Left colon (tissue), 2 donors: ENCODE measurements at regions not wholly inside any gene's neighbourhood (a gene's known extent, or its start where the extent isn't known, plus 50 kb on each side); places are given as distances from the start of the nearest gene placed in this dataset.

ENCODE experiments used
- ATAC-seq: fragments of 200-7000 bp; cut with Tn5 transposase; one replicate; pipeline ENCODE4 v1.9.1; 2020; ENCODE audit warnings: mild to moderate bottlenecking, moderate library complexity
- DNase-seq, 2 donors: peaks; one replicate each; pipeline ENCODE4 v3.0.0-alpha.2; 2020
- intact Hi-C, 2 donors: fragments of 100-400 bp; cut with DNase I in 1 of 2; cut with micrococcal nuclease in 1 of 2; formaldehyde crosslinking; loops; one replicate each; pipeline versions ENCODE4 v1.11.2 to v1.14.0; 2022; cut with DNase I, micrococcal nuclease
- donor health status: DM: no; HTN: no; CAD: no.
- donor health status: DM: yes; HTN: yes; CAD: no.

DNA sequence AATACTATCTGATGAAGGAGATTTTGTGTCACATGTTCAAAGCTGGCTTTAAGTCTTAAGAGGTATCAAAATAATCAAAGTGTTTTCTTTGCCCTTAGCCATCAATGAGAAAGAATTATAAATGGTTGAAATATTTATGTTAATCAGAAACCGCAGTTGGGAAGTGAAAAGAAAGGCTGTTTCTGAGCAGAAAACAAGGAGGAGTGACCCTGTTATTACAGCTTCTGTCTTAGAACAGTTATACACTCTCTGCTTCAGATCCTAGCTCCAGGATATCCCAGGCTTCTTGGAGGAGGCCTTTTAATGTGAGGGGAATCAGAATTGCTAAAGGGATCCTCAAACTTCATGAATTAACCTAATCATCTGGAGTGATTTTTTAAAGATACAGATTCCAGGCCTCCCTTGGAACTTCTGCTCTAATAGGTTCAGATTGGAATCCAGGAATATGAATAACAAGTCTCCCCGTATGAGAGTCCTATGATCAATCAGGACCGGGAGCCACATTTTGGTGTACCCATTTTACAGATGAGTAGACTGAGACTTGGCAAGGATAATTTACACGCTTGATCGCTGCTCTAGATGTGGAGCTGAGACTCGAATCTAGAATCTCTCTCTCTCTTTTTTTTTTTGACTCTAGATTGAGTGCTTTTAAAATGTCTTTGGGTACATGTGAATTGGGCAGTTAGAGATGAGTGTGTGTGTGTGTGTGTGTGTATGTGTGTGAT lies 50.8 kb upstream of the JAG1 start:
- DNase-seq: no peak
- intact Hi-C loops: no loop called here
- no peak for ATAC-seq

DNA sequence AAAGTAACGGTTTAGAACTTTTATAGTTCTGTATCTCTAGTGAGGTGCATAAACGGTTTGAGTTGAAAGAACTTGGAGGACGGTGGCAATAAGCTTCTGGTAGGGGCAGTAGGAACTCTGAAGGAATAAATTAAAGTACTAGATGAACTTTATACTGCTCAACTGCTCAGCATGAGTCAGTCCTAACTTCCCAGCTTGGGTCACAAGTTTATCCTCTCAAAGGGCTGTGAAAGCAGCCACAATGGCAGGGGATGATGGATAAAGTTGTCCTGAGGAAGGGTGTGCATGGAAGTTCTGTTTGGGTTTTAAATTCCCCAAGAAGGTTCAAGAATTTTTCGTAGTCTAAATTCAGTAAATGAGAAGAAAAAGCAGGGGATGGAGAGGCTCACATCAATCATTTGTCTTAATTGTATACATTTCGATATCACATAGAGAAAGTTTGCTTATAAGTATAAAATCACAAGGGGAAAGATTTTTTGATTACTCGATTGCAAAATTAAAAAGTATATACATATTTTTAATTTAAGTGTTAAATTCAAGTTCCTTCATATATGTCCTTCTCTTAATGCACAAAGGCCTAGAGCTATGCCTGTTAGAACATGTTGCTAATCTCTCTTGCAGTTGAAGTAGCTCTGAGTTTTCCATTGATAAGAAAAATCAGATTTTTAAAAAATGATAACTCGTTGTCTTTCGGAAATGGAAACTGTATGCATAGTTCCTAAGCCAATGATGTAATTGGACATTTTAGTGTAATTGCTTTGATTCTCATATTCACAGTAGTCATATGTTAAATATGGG lies 55.3 kb upstream of the JAG1 start:
- peak; percentile 40 for ATAC-seq
- DNase-seq: no peak
- intact Hi-C loops: no loop called here

DNA sequence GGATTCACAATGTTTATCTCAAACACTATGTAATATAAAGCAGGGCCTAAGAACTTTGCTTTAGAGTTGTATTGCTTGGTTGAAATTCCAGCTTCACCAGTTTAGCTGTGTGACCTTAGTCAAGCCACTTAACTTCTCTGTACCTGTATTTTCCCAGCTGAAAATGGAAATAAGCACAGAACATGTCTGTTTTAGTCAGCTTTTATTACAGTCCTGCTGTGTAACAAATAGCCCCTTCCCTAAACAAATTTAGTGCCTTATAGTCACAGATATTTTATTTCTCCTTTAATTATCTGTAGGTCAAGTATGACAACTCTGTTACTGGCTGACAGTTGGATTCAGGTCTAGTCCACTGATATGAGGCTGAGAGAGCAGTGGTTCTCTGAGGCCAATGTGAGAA lies 56.0 kb upstream of the JAG1 start:
- no peak for DNase-seq
- no peak for ATAC-seq
- intact Hi-C loops: no loop called here

DNA sequence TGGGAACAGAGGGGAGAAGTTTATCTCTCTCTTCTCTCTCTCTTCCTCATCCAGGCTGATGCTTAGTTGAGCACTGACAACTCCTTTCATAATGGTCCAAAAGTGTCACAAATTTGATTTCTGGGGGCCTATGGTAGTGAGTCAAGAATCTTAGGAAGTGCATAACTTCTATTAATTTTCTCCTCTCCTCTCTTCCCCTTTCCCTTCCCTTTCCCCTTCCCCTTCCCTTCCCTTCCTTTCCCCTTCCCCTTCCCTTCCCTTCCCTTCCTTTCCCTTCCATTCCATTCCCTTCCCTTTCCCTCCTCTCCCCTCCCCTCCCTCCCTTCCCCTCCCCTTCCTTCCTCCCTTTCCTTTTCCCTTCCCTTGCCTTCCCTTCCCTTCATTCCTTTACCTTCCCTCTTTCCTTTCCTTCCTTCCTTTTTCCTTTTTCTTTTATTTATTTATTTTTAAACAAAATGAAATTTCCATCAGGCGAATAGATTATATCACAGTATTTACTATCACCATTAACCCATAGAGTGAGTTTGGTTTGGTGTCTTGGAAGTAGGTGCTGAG lies 56.9 kb upstream of the JAG1 start:
- ATAC-seq: no peak

DNA sequence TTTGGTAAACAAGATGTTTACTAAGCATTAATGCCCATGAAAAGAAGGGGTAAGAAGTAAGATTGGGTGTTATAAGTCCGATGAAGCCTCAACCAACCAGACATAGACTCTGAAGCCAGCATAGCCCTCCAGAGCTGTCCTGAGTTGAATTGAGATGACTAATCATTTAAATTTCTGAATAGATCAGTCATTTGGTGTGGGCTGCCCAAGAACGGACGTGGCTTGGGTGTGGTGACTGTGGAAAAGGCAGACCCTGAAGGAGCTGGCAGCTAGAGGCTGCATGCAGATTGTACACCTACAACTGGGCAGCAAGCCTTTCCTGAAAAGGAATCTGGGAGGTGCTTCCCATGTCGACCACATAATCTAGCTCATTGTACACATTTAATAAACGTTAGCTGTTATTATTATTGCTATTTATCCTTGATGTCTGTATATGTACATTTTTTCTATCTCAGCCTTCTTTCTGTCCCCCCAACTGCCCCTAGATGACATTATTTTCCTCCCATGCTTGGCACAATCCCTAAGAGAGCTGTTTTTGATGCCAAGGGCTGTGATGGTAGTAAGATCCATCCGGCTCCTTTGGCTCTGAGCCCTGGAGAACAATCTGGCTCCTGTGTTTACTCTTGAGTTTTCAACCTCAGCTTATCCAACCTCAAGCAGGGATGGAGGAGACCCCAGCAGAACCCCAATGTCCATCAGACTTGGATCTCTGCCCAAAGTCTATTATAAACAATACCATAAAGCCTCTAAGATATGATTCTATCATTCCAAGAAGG lies 57.6 kb upstream of the JAG1 start:
- ATAC-seq: no peak
- no peak for DNase-seq
- intact Hi-C loops: no loop called here

More for the DNA sequence above, 56.9 kb upstream of the JAG1 start:
- DNase-seq: no peak
- intact Hi-C loops: no loop called here

DNA sequence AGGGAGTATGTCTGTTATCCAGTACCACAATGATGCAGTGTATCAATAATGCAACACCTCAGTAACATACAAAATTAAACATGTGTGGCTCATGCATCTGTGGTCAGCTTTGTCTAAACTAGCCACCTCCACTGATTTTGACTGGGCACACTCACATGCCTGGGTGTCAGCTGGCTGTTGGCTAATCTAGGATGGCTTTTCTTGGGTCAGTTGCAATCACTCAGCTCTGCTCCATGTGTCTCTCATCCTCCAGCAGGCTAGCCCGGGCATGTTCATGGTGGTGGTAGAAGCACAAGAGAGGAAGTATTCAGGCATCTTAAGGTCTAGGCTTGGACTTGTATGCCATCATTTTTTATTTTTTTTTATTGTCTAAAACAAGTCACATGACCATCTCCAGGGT lies 59.3 kb upstream of the JAG1 start:
- DNase-seq (no peak), ATAC-seq (no peak)
- intact Hi-C loops: no loop called here

DNA sequence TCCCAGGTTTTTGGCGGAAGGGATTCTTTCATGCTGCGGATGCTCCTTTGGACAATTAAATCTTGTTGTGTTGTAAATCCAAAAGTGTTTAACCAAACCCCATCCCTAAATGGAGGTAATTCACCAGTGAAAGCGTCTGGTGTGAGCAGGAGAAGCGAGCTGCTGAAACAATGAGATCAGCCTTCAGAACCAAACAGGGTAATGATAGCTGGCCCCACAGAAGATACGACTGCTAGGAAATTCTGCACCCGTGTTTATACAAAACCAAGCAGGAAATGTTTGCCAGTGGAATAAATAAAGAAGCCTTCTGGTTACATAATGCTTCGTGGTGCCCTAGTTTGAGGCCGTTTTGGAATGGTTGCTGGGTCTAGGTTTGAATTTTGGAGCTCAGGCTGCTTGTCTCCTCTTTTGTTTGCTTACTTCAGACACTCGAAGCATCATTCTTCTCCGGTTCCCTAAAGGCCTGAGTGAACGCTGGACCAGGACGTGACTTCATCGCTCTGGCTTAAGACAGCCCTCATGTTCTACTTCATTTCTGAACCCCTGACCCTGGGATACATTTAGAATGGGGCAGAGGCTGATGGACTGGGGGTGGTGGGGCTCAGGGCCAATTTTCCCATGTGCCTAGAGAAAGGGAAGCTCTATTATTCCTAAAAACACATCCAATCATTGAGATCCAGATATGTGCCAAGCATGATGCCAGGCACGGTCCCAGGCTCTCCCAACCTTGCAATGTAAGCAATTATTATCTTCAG lies 61.6 kb upstream of the JAG1 start:
- ATAC-seq (no peak), DNase-seq (no peak)
- intact Hi-C loops: no loop called here

DNA sequence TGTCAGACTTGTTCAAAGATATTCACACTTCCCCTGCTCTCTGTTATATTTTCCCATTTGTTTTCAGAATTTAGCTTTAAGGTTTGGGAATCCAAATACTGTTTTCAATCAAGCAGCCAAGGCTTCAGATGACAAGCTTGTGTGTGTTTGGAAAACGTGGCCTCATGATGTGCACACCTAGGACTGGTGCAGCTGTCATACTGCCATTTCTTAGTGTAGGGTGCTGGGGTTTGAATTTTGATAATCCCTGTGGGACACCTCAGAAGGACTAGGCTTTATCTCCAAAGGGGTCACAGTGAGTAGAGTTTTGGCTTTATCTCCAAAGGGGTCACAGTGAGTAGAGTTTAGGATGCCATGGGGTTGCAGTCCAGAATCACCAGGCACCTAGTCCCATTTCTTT lies 65.3 kb upstream of the JAG1 start:
- DNase-seq (no peak), ATAC-seq (peak; percentile 42)
- intact Hi-C loops: no loop called here

DNA sequence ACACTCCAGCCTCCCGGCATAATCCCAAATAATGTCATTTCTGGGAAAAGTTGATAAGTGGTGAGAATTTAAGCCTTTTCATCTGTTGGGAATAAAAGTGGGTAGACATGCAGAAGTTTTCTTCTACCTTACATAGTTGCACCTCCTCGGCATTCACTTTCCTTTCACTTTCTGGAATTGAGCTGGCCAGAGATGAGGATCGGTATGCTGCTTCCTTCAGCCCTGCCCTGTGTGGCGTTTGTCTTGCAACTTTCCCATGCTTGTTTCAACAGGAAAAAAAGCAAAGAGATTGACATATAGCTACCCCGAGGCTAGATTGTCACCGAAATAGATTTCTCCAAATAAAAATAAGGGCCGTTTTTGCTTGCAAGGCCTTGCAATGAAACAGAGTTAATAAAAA lies 65.8 kb upstream of the JAG1 start:
- DNase-seq (peak in 1 of 2 donors; percentile 19), ATAC-seq (peak; percentile 94)
- intact Hi-C loops: no loop called here

DNA sequence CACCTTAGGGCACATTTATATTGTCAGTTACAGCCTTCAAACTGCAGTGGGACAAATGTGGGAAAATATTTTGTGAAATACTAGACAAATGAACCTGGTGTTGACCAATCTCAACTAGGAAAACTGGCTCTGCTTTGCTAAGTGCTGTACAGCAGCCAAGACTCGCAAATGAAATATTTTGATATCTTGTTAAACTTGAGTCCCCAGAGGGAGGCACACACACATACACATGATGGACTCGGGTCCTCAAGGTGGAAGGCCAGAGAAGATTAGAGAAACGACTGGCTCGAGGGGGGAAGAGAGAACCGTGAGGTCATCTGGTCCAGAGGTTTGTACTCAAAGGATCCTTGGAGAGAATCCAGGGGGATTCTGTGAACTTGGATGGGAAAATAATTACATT lies 67.3 kb upstream of the JAG1 start:
- ATAC-seq (no peak), DNase-seq (no peak)
- intact Hi-C loops: no loop called here

DNA sequence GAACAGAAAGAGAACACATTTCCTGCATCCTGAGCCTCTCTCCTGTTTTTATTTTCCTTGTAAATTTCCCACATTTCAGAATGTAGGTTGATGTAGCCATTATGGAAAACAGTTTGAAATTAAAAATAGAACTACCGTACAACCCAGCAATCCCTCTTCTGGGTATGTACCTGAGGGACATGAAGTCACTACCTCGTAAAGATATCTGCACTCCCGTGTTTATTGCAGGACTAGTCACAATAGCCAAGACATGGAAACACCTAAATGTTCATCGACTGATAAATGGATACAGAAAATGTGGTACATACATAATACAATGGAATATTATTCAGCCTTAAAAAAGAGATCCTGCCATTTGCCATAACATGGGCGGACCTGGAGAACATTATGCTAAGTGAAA lies 72.0 kb upstream of the JAG1 start:
- DNase-seq: no peak
- ATAC-seq: peak; percentile 54
- intact Hi-C loops: no loop called here

DNA sequence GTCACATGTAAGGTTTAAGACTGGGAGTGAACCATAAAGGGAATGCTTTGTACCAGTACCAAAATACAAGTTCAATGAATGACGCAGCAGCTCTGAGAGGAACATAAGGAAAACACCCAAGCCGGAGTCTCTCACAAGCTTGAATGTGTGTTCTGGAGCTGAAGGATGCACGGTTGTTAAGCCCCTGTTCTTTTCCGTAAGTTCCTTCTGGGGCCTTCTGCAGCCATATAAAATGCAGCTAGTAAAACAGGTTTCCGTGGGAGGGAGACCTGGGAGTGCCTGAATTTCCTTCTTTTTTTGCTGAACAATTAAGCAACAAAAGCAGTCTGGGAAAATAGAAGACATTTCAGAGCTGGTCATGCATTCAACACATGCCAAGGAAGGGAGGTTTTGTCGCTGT lies 73.2 kb upstream of the JAG1 start:
- intact Hi-C loops: no loop called here
- ATAC-seq (peak; percentile 91), DNase-seq (peak; percentile 33 to 68)

DNA sequence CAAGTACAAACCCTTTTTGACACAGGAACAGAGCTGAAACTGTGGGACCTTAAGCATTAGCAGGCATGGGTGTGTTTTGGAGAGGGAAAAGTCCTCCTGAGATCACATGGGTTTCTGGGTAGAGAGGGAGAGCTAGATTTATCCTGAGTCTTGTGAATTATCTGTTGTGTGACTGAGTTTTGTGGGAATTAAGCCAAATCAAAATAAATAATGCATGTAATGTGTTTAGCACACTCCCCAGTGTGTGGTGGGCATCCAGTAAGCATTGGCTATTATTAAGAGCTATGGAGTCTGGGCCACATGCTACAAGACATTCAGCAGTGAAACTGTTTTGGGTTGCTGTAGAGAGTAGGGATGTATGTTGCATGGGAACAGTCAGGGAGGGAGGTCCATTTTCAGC lies 75.3 kb upstream of the JAG1 start:
- intact Hi-C loops: no loop called here
- DNase-seq: no peak
- no peak for ATAC-seq

DNA sequence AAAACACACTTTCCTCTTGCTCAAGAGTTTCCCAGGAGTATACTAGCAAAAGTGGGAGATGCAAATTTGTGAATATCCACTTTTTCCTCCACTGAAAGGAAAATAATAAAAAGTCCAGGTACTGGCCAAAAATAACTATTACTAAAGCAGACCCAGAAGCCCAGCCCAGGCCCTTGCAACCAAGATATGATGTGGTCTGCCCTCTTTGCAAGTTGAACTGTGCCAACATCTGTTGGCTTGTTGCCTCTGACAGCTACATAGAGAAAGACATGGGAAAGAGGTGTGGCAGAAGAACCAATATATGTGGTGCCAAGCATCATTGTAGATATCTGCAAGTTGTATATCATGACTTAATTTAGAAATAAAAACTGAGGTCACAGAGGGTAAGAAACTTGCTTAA lies 78.4 kb upstream of the JAG1 start:
- no peak for DNase-seq
- intact Hi-C loops: no loop called here
- no peak for ATAC-seq

DNA sequence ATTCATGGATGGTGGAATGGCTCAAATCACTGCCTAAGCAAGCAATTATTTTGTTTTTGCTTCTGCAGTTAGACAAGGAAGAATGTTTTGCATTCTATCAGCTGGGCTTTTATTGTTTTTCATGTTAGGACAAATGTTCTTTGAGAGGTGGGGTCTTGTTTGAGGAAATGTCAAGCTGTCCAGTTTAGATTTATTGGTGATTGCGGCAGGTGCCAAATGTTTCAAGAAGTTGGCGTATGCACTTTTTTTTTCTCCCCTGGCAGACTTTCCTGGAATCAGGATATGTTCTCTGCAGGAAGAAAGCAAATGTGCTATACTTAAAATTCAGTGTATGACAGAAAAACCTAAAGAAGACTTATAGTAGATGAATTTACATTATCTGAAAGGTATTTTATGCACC lies 81.0 kb upstream of the JAG1 start:
- no peak for DNase-seq
- intact Hi-C loops: no loop called here
- peak; percentile 44 for ATAC-seq

DNA sequence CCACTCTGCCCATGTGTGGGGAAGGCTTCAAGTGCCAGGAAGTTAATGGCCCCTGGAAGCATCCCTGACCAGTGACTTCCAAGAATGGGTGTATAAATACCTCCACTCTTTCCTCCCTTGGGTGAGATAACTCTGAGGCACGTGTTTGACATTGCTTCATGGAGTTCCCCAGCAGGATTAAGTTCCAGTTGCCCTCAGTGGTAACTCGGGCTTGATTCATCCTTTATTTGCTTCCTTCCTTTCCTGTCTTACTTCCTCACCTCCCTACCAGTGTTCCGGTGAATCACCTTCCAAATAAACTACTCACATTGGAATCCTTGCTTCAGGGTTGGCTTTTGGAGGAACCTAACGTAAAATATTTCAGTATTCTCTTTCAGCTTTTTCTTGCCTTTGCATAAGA lies 84.6 kb upstream of the JAG1 start:
- intact Hi-C loops: no loop called here

DNA sequence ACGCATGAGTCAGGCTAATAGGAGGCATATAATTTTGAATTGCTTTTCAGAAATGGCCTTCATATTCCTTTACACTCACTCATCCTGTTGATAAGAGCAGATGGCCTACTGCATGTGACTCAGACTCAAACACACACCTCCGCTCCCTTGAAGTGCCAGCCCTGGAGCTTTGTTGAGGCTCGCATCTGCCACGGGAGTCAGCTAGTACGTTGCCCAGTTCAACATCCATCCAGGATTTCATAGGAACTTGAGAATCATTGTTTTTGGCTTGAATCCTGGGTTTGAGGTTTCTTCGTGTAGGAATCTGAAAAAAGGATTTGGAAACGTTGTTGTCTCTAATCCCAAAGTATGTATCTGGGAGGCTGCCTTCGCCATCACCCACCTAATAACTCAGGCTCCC lies 87.4 kb upstream of the JAG1 start:
- intact Hi-C loops: no loop called here
- ATAC-seq (peak; percentile 57), DNase-seq (no peak)

More for the DNA sequence above, 84.6 kb upstream of the JAG1 start:
- no peak for DNase-seq
- no peak for ATAC-seq

DNA sequence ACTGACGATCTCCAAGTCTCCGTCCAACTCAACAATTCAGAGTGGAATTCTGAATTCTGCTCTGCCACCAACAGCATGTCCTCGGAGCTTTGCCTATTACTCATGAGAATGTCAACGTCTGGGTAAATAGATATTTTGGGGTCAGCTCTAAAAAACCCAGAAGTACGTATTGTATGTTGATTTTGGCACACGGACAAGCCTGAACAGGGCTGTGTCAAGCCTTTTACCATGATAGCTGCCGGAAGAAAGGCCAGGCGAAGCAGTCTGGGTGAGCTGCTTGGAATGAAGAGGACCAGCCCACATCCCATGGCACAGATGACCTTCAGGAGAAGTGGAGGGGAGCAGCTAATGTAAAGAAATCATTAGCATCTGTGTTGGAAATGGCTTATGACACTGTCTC lies 88.0 kb upstream of the JAG1 start:
- intact Hi-C loops: no loop called here
- DNase-seq: no peak
- ATAC-seq: no peak

DNA sequence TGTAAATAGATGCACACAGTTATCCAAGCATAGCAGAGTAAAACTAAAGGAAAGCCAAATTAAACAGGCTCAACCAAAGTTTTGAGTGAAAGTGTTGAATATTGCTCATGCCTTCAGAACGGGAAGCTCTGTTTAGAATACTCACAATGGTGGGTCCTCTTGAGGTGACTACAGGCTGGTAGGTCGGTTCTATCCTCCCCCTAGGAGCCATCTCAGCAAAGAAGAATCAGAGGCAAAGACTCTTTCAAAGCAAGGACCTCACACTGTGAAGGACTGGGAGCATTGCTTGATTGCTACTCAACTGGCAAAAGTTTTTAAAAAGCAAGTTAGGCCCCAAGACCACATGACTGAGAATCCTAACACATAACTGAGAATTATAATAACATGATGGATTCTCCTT lies 88.4 kb upstream of the JAG1 start:
- no peak for DNase-seq
- ATAC-seq: no peak
- intact Hi-C loops: no loop called here
